K562 (cell line): ENCODE measurements at regions not wholly inside any gene's neighbourhood (a gene's known extent, or its start where the extent isn't known, plus 50 kb on each side); places are given as distances from the start of the nearest gene placed in this dataset.
"Not testable (repeated sequence)": the region's sequence is repeated elsewhere in the genome, so short reads cannot be mapped to it uniquely, and the experiment has no call there.

Source experiments
- ATAC-seq: fragments of 200-7000 bp; cut with Tn5 transposase; 3 replicates; pipeline ENCODE4 v1.9.1; 2020; ENCODE audit warnings: moderate library complexity
- BruUV-seq: library from RNA; stranded (reverse); fragments of 400-500 nt; replicated peaks from 2 replicates; lab custom pipeline; 2021; lab: Mats Ljungman, UMichigan
- CTCF ChIA-PET: fragments of 300-600 bp; formaldehyde crosslinking; extraction: SDS; loops from one replicate; lab custom pipeline; 2021; ENCODE audit warnings: low intra/inter-chr PET ratio; lab: Yijun Ruan, JAX
- POLR2A ChIA-PET: fragments of 300-600, 350-650 bp; sonication (Branson Sonifier 250); formaldehyde crosslinking; extraction: SDS; loops from one replicate; lab custom pipeline; 2021; ENCODE audit warnings: antibody characterized with exemption, inconsistent platforms; lab: Yijun Ruan, JAX
- DNase-seq, 4 experiments: peaks; one replicate each; pipeline versions ENCODE4 v3.0.0 to v3.0.0-alpha.2; 2011 to 2018; ENCODE audit warnings: low spot score in 3 of 4, mixed read lengths in 3 of 4; ENCODE audit errors: extremely low read depth in 1 of 4
- FAIRE-seq: peaks from 2 replicates; lab custom pipeline; 2011; peaks lifted over from hg19 to GRCh38; lab: Jason Lieb, UNC
- H2AFZ ChIP-seq: 2 replicates; pipeline ENCODE4 v1.6.0; 2011; ENCODE audit warnings: low read depth, low read length, control low read depth, inconsistent platforms
- H3K27ac ChIP-seq: fragments of 200-600 bp; 3 replicates; pipeline ENCODE4 v1.8.0; 2011; ENCODE audit warnings: low read depth, mild to moderate bottlenecking, control low read depth, inconsistent platforms, low read length, moderate library complexity, mixed read lengths; ENCODE audit errors: extremely low read depth
- H3K27me3 ChIP-seq, 2 experiments: fragments of 300-600 bp in 1 of 2; 2 replicates in 1 of 2; 3 replicates in 1 of 2; pipeline versions ENCODE4 v1.6.0 to v1.8.0; 2011; ENCODE audit warnings: inconsistent platforms in 2 of 2, low read length in 2 of 2, mild to moderate bottlenecking in 1 of 2, mixed read lengths in 1 of 2, moderate library complexity in 1 of 2; ENCODE audit not compliant: control insufficient read depth in 2 of 2, insufficient read depth in 2 of 2
- H3K36me3 ChIP-seq: fragments of 300-600 bp; 3 replicates; pipeline ENCODE4 v1.8.0; 2011; ENCODE audit warnings: mild to moderate bottlenecking, low read length, inconsistent platforms; ENCODE audit not compliant: control insufficient read depth, insufficient read depth
- H3K4me1 ChIP-seq, 2 experiments: fragments of 200-600 bp in 1 of 2; replicated peaks in 1 of 2; 2 replicates in 1 of 2; 3 replicates in 1 of 2; pipeline versions ENCODE4 v1.5.1 to v1.8.0; 2011; ENCODE audit warnings: inconsistent platforms in 2 of 2, low read length in 2 of 2, mild to moderate bottlenecking in 1 of 2, mixed read lengths in 1 of 2, moderate library complexity in 1 of 2; ENCODE audit not compliant: control insufficient read depth in 2 of 2, insufficient read depth in 2 of 2
- H3K4me2 ChIP-seq: 2 replicates; pipeline ENCODE4 v1.6.1; 2011; ENCODE audit warnings: low read length, control low read depth, inconsistent platforms, mixed read lengths; ENCODE audit not compliant: insufficient read depth
- H3K4me3 ChIP-seq: fragments of 200-600 bp; sonication (generic), shearing (Covaris generic); 2 replicates; pipeline ENCODE4 v1.5.1; 2016; ENCODE audit warnings: control low read depth, inconsistent platforms
- H3K79me2 ChIP-seq: fragments of 200-600 bp; 3 replicates; pipeline ENCODE4 v1.8.0; 2011; ENCODE audit warnings: low read length, inconsistent platforms; ENCODE audit not compliant: control insufficient read depth, insufficient read depth
- H3K9ac ChIP-seq, 2 experiments: 2 replicates each; pipeline versions ENCODE4 v1.6.0 to v1.6.1; 2011; ENCODE audit warnings: low read depth in 2 of 2, low read length in 2 of 2, control low read depth in 1 of 2, inconsistent platforms in 1 of 2, mild to moderate bottlenecking in 1 of 2, mixed read lengths in 1 of 2; ENCODE audit not compliant: insufficient read depth in 1 of 2
- H3K9me1 ChIP-seq: one replicate; pipeline ENCODE4 v1.6.0; 2011; ENCODE audit warnings: inconsistent platforms, mild to moderate bottlenecking, low read length, moderate library complexity; ENCODE audit not compliant: control insufficient read depth, insufficient read depth
- H3K9me3 ChIP-seq: replicated peaks from 2 replicates; pipeline ENCODE4 v1.5.1; 2011; ENCODE audit warnings: low read depth, low read length, inconsistent platforms; ENCODE audit not compliant: control insufficient read depth, insufficient read depth
- H4K20me1 ChIP-seq: replicated peaks from 2 replicates; pipeline ENCODE4 v1.6.1; 2011; ENCODE audit warnings: low read length, inconsistent platforms, mixed read lengths; ENCODE audit not compliant: control insufficient read depth, insufficient read depth
- FOXJ2 ChIP-seq: fragments of 200-800 bp; sonication (Bioruptor generic); IDR thresholded peaks from 2 replicates; pipeline ENCODE4 v1.6.1; 2016; ENCODE audit warnings: missing genetic modification characterization, missing compliant biosample characterization
- TSC22D4 ChIP-seq: fragments of 450-650 bp; IDR thresholded peaks from 2 replicates; pipeline ENCODE4 v1.6.1; 2016; ENCODE audit warnings: missing genetic modification characterization, missing biosample characterization, control low read depth
- WGBS: fragments of 100-300 bp; shearing (Covaris generic); methylation state at CpG from one replicate; pipeline ENCODE4 v1.1.6; 2016; ENCODE audit warnings: low coverage, mixed read lengths; ENCODE audit not compliant: insufficient coverage; ENCODE audit errors: missing lambda C conversion rate; 5-methylcytosine and 5-hydroxymethylcytosine counted together
- in situ Hi-C: fragments of 300-500 bp; cut with MboI; formaldehyde crosslinking; loops from 4 replicates; pipeline ENCODE4 v1.15.0; 2018; ENCODE audit warnings: inconsistent platforms, mixed read lengths
- intact Hi-C: fragments of 100-400 bp; cut with micrococcal nuclease; formaldehyde crosslinking; loops from 2 replicates; pipeline ENCODE4 v1.14.2; 2022

DNA sequence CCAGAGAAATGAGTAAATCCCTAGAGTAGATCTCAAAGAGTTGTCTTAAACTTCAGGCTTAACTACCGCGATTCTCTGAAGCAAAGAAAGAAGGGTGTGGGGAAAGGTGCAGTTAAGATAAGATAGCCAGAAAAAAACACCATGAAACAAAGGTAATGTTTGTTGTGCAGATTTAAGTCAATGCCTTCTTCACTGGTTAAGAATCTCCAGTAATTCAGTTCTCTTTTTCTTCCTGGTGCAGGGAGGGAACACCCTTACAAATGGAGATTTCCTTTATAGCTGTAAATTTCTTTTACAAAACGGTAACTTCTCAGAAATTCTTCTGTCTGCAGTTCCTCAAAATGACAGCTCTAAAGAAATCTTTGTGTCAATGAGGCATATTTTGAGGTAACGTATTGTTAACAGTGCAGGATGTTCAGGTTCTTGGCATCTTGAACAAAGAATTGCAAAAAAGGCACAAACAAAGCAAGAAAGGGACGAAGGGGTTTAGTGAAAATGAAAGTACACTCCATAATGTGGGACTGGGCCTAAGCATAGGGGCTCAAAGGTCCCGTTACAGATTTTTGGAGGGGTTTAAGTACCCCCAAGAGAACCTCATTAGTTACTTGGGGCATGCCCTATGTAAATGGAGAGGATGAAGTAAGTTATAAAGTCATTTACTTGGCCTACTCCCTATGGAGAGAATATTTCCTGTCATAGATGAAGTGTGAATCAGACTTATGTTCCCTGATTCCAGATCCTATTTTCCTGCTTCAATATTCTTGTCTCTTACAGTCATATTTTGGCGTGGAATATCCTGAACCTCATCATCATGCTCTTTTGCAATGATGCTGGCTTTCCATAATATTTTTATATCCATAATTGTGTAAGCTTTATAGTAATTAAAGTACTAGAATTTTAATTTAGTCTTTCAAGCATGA, 492.0 kb downstream of the PCDH11X start:
- FAIRE-seq, result no peak
- no peaks in the 10 kb centered on the region for H3K36me3 ChIP-seq
- H3K9me1 ChIP-seq, result no peaks in the 10 kb centered on the region
- ATAC-seq, result no peak
- in situ Hi-C loops, result no loop called here
- no peak overlapping the region for H3K9ac ChIP-seq
- TF ChIP-seq TSC22D4 (tag) (no peak), FOXJ2 (tag) (no peak)
- TF ChIP-seq, all 486 proteins: peak for 0
- Histone ChIP-seq H3K79me2 (no peaks in the 10 kb centered on the region), H3K9me3 (no peaks in the 10 kb centered on the region), H3K4me1 (no peaks in the 10 kb centered on the region), H3K27me3 (no peaks in the 10 kb centered on the region), H3K4me3 (no peak overlapping the region), H4K20me1 (no peaks in the 10 kb centered on the region), H2AFZ (no peak overlapping the region), H3K4me2 (no peak overlapping the region), H3K27ac (no peak overlapping the region)
- ChIA-PET POLR2A (no interaction called here), CTCF (no interaction called here)
- 0% methylated on average over 7 of the region's 7 CpGs for WGBS
- no peak for DNase-seq
- no TSS peak for BruUV-seq
- intact Hi-C loops, result no loop called here

DNA sequence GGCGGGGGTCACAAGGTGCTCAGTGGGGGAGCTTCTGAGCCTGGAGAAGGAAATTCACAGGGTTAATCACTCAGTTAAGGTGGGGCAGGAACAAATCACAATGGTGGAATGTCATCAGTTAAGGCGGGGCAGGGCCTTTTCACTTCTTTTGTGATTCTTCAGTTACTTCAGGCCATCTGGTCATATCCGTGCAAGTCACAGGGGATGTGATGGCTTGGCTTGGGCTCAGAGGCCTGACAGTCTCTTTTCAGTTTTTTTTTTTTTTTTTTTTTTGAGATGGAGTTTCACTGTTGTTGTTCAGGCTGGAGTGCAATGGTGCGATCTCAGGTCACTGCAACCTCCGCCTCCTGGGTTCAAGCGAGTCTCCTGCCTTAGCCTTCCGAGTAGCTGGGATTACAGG, 499.4 kb downstream of the PCDH11X start:
- H3K4me3 ChIP-seq, ATAC-seq, H3K4me1 ChIP-seq, H4K20me1 ChIP-seq, POLR2A ChIA-PET, H3K27ac ChIP-seq, CTCF ChIA-PET, H3K9ac ChIP-seq, in situ Hi-C loops, DNase-seq, H3K79me2 ChIP-seq, H3K4me2 ChIP-seq, H3K36me3 ChIP-seq, H2AFZ ChIP-seq, H3K9me3 ChIP-seq, FAIRE-seq, H3K9me1 ChIP-seq, intact Hi-C loops, BruUV-seq, H3K27me3 ChIP-seq: not testable (repeated sequence)
- WGBS, result 0% methylated on average over 3 of the region's 7 CpGs

DNA sequence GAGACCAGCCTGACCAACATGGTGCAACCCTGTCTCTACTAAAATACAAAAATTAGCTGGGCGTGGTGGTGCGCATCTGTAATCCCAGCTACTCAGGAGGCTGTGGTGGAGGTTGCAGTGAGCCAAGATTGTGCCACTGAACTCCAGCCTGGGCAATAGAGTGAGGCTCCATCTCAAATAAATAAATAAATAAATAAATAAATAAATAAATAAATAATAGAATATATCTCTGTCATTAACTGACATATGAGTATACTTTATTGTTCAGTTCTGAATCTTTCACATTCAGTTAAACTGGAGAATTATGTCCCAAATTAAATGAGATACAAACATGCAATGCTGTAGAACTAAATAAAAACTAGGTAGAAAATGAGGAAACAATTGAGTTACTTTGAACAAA, 501.2 kb downstream of the PCDH11X start:
- intact Hi-C loops, H3K4me2 ChIP-seq, H3K4me3 ChIP-seq, H3K36me3 ChIP-seq, H2AFZ ChIP-seq, FAIRE-seq, H3K27ac ChIP-seq, H3K27me3 ChIP-seq, ATAC-seq, POLR2A ChIA-PET, H3K4me1 ChIP-seq, BruUV-seq, CTCF ChIA-PET, DNase-seq, H3K9me1 ChIP-seq, H3K9ac ChIP-seq, in situ Hi-C loops, H4K20me1 ChIP-seq, H3K79me2 ChIP-seq, H3K9me3 ChIP-seq: not testable (repeated sequence)
- 0% methylated on average over 2 of the region's 2 CpGs for WGBS
